ENCODE measurements at regions not wholly inside any gene's neighbourhood (a gene's known extent, or its start where the extent isn't known, plus 50 kb on each side); places are given as distances from the start of the nearest gene placed in this dataset.

DNA sequence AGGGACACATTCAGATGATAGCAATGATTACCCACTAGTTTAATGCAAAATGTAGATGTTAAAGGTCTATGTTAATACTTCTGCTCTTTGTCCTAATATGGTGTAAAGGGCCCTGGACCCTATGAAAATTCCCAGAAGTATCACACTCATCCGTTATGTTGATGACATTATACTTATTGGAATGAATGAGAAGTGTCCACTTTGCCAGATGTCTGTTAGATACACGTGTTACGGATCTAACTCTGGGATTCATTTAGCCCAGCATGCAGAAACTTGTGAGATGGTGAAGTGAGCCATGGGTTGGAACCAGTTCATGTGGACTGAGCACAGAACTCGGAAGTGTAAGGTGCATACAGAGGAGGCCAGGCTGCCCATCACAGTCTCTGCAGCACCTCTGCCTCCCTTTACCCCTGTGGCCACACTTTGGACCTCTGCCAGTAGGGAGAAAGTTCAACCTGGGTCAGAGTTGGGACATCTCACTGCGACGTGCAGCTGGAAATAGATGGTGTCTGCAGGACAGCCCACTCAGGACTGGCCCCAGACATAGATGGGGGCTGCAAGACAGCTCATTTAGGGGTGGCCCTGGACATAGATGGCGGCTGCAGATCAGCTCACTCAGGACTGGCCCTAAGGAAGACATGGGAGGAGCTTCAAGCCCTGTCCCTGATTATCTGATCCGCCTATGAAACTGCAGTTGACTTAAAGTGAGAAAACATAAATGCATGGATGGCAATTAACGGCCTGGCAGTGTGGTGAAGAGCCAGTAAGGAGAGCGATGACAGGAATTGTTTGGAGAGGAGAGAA, 71.2 kb upstream of the THBS2 start:
- TF ChIP-seq, protein P1, sequence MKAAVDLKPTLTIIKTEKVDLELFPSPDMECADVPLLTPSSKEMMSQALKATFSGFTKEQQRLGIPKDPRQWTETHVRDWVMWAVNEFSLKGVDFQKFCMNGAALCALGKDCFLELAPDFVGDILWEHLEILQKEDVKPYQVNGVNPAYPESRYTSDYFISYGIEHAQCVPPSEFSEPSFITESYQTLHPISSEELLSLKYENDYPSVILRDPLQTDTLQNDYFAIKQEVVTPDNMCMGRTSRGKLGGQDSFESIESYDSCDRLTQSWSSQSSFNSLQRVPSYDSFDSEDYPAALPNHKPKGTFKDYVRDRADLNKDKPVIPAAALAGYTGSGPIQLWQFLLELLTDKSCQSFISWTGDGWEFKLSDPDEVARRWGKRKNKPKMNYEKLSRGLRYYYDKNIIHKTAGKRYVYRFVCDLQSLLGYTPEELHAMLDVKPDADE (IDR thresholded peaks at IDR 0.05) = no peak
- TF ChIP-seq, protein P2, sequence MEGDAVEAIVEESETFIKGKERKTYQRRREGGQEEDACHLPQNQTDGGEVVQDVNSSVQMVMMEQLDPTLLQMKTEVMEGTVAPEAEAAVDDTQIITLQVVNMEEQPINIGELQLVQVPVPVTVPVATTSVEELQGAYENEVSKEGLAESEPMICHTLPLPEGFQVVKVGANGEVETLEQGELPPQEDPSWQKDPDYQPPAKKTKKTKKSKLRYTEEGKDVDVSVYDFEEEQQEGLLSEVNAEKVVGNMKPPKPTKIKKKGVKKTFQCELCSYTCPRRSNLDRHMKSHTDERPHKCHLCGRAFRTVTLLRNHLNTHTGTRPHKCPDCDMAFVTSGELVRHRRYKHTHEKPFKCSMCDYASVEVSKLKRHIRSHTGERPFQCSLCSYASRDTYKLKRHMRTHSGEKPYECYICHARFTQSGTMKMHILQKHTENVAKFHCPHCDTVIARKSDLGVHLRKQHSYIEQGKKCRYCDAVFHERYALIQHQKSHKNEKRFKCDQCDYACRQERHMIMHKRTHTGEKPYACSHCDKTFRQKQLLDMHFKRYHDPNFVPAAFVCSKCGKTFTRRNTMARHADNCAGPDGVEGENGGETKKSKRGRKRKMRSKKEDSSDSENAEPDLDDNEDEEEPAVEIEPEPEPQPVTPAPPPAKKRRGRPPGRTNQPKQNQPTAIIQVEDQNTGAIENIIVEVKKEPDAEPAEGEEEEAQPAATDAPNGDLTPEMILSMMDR (conservative IDR thresholded peaks at IDR 0.05; ENCODE audit: low read depth in 2 of 2) = no peak
- TF ChIP-seq EZH2 (IDR thresholded peaks at IDR 0.05; ENCODE audit: low read depth, unreplicated experiment) (no peak), POLR2AphosphoS5 (IDR thresholded peaks at IDR 0.05; ENCODE audit: low read depth) (no peak), EZH2phosphoT487 (IDR thresholded peaks at IDR 0.05; ENCODE audit: unreplicated experiment) (no peak), JUNB (IDR thresholded peaks at IDR 0.05; ENCODE audit: unreplicated experiment) (no peak), CREB1 (CRISPR knock-in tag; IDR thresholded peaks at IDR 0.05; ENCODE audit: low read depth) (no peak), NANOG (IDR thresholded peaks at IDR 0.05; ENCODE audit: borderline replicate concordance) (no peak)
- TF ChIP-seq, protein P3, sequence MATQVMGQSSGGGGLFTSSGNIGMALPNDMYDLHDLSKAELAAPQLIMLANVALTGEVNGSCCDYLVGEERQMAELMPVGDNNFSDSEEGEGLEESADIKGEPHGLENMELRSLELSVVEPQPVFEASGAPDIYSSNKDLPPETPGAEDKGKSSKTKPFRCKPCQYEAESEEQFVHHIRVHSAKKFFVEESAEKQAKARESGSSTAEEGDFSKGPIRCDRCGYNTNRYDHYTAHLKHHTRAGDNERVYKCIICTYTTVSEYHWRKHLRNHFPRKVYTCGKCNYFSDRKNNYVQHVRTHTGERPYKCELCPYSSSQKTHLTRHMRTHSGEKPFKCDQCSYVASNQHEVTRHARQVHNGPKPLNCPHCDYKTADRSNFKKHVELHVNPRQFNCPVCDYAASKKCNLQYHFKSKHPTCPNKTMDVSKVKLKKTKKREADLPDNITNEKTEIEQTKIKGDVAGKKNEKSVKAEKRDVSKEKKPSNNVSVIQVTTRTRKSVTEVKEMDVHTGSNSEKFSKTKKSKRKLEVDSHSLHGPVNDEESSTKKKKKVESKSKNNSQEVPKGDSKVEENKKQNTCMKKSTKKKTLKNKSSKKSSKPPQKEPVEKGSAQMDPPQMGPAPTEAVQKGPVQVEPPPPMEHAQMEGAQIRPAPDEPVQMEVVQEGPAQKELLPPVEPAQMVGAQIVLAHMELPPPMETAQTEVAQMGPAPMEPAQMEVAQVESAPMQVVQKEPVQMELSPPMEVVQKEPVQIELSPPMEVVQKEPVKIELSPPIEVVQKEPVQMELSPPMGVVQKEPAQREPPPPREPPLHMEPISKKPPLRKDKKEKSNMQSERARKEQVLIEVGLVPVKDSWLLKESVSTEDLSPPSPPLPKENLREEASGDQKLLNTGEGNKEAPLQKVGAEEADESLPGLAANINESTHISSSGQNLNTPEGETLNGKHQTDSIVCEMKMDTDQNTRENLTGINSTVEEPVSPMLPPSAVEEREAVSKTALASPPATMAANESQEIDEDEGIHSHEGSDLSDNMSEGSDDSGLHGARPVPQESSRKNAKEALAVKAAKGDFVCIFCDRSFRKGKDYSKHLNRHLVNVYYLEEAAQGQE (IDR thresholded peaks at IDR 0.05; ENCODE audit: unreplicated experiment) = no peak
- TF ChIP-seq, protein P4, sequence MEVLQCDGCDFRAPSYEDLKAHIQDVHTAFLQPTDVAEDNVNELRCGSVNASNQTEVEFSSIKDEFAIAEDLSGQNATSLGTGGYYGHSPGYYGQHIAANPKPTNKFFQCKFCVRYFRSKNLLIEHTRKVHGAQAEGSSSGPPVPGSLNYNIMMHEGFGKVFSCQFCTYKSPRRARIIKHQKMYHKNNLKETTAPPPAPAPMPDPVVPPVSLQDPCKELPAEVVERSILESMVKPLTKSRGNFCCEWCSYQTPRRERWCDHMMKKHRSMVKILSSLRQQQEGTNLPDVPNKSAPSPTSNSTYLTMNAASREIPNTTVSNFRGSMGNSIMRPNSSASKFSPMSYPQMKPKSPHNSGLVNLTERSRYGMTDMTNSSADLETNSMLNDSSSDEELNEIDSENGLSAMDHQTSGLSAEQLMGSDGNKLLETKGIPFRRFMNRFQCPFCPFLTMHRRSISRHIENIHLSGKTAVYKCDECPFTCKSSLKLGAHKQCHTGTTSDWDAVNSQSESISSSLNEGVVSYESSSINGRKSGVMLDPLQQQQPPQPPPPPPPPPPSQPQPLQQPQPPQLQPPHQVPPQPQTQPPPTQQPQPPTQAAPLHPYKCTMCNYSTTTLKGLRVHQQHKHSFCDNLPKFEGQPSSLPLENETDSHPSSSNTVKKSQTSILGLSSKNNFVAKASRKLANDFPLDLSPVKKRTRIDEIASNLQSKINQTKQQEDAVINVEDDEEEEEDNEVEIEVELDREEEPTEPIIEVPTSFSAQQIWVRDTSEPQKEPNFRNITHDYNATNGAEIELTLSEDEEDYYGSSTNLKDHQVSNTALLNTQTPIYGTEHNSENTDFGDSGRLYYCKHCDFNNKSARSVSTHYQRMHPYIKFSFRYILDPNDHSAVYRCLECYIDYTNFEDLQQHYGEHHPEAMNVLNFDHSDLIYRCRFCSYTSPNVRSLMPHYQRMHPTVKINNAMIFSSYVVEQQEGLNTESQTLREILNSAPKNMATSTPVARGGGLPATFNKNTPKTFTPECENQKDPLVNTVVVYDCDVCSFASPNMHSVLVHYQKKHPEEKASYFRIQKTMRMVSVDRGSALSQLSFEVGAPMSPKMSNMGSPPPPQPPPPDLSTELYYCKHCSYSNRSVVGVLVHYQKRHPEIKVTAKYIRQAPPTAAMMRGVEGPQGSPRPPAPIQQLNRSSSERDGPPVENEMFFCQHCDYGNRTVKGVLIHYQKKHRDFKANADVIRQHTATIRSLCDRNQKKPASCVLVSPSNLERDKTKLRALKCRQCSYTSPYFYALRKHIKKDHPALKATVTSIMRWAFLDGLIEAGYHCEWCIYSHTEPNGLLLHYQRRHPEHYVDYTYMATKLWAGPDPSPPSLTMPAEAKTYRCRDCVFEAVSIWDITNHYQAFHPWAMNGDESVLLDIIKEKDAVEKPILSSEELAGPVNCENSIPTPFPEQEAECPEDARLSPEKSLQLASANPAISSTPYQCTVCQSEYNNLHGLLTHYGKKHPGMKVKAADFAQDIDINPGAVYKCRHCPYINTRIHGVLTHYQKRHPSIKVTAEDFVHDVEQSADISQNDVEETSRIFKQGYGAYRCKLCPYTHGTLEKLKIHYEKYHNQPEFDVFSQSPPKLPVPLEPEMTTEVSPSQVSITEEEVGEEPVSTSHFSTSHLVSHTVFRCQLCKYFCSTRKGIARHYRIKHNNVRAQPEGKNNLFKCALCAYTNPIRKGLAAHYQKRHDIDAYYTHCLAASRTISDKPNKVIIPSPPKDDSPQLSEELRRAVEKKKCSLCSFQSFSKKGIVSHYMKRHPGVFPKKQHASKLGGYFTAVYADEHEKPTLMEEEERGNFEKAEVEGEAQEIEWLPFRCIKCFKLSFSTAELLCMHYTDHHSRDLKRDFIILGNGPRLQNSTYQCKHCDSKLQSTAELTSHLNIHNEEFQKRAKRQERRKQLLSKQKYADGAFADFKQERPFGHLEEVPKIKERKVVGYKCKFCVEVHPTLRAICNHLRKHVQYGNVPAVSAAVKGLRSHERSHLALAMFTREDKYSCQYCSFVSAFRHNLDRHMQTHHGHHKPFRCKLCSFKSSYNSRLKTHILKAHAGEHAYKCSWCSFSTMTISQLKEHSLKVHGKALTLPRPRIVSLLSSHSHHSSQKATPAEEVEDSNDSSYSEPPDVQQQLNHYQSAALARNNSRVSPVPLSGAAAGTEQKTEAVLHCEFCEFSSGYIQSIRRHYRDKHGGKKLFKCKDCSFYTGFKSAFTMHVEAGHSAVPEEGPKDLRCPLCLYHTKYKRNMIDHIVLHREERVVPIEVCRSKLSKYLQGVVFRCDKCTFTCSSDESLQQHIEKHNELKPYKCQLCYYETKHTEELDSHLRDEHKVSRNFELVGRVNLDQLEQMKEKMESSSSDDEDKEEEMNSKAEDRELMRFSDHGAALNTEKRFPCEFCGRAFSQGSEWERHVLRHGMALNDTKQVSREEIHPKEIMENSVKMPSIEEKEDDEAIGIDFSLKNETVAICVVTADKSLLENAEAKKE (CRISPR knock-in tag; IDR thresholded peaks at IDR 0.05) = no peak

All from GM23338 (cell line).